DMS153 treated with DMSO at 0.1 percent for 48 hours (cell line): ENCODE measurements at regions not wholly inside any gene's neighbourhood (a gene's known extent, or its start where the extent isn't known, plus 50 kb on each side); places are given as distances from the start of the nearest gene placed in this dataset.
"Not testable (repeated sequence)": the region's sequence is repeated elsewhere in the genome, so short reads cannot be mapped to it uniquely, and the experiment has no call there.

Source experiments
- DNase-seq: peaks from one replicate; lab custom pipeline; 2025; ENCODE audit not compliant: unreplicated experiment; lab: John Stamatoyannopoulos, UW

DNA sequence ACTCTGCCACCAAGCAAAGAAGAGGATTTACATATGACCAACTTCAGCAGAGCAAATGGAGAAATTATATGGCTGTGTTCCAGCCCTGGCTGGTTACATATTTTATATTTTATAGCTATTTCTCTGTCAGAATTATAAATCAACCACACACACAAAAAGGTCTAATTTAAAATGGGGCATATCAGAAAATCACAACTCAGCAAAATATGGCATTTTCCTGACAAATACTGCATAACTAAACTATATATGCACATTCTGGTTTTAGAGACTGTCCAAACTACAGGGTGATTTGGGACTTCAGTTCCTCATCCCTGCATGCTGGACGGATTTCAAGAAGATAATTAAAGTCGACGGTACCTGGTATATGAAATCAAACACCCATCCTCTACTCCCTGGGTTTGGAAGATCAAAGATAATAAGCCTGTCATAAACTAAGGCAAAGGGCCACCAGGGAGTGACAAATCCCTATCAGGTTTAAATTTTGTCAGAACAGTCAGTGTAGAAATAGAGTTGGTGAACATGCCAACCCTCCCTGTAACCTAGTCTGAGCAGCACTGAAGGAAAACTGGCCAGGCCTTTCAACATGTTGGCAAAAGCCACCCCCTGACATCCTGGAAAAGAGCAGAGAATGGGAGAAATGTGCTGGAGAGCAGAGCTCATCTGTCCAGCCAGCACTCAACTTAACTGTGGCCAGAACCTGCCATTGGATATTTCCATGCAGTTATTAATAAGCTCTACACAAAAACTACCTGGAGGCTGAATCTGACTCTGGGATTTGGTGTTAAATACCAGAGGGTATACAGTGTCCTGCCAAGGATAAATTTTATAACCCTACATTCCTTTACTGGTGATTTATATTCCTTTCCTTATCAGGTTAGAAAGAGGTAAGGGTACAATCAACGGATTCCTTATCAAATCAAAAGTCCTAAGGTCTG, 235.7 kb downstream of the ENC1 start:
- no peak for DNase-seq

DNA sequence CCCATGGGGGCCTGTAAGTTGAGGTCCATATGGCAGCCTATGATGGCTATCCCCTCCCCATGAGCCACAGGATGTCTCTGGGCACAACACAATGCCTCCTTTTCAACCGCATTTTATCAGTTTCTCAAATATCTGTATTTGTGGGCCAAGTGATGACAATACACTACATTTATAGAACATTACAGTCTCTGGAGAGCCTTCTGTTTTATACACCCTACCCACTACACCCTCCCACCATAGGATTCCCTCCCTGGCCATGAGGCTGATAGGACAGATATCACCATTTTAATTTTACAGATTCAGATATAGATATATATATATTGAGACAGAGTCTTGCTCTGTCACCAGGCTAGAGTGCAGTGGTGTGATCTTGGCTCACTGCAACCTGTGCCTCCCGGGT, 236.8 kb downstream of the ENC1 start:
- DNase-seq, result no peak

DNA sequence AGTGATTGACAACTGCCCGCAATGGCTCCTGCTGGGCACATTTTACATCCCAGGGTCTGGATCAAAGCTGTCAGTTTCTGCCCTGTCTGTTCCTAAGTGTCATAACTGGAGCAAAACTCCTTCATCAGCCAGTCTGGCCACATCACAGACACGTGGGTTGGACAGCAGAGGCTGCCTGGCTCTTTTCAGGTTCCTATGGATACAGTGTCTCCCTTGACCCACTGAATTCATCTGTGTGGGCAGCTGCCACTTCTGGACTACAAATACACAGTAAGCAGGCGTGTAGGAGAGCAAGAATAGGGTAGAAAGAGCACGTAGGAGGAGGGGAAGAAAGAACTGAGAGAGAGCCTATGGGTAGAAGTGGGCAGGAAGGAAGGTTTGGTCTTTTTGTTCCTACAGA, 238.0 kb downstream of the ENC1 start:
- no peak for DNase-seq

DNA sequence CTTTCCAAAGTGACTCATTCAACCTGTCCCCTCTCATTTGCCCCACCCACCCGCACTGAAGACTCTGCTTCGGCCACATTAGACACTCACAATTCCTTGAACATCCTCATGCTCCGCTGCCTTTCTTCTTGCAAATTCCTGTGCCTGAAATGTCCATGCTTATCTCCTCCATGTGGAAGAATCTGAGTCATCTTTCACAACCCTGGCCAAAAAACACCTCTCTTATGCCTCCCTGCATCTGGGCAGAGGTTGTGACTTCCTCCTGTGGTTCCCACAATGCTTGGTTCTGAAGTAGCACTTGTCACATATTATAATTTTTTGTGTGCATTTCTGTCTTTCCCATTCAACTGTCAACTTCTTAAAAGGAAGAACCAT, 238.6 kb downstream of the ENC1 start:
- no peak for DNase-seq

DNA sequence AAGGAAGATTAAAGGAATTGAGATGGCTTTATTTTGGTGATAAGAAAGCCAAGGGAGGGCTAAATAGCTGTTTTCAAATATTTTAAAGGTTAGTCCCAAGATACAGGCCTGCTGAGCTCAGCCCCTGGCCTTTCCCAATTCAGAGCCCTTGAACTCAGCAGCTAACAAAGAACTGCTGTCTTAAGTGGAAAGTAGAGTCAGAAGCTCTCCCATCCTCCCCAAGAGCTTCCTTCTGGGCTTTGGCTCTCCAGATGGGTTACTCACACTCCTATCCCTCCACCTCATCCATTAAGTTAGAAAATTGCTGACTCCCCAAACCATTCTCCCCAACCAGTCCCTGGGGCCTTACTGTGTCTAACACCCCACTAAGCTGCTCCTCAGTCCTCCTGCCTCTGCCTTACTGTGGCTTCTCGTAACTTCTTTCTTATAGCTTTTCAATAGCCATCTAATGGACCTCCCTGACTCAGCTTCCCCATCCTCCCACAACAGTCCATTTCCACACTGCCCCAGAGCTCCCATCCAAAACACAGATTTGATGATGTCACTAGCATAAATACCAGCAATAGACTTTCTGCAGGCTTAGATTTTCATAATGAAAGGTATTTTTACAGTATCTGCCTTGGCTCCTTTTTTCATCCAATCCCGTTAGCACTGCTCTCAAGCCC, 239.1 kb downstream of the ENC1 start:
- DNase-seq, result no peak

- DNase-seq, result no peak
These were observed 240.5 kb downstream of the ENC1 start for GRCh38 chr5:74400067-74400466.

- no peak for DNase-seq
These were observed 243.5 kb downstream of the ENC1 start for GRCh38 chr5:74396913-74397622.

DNA sequence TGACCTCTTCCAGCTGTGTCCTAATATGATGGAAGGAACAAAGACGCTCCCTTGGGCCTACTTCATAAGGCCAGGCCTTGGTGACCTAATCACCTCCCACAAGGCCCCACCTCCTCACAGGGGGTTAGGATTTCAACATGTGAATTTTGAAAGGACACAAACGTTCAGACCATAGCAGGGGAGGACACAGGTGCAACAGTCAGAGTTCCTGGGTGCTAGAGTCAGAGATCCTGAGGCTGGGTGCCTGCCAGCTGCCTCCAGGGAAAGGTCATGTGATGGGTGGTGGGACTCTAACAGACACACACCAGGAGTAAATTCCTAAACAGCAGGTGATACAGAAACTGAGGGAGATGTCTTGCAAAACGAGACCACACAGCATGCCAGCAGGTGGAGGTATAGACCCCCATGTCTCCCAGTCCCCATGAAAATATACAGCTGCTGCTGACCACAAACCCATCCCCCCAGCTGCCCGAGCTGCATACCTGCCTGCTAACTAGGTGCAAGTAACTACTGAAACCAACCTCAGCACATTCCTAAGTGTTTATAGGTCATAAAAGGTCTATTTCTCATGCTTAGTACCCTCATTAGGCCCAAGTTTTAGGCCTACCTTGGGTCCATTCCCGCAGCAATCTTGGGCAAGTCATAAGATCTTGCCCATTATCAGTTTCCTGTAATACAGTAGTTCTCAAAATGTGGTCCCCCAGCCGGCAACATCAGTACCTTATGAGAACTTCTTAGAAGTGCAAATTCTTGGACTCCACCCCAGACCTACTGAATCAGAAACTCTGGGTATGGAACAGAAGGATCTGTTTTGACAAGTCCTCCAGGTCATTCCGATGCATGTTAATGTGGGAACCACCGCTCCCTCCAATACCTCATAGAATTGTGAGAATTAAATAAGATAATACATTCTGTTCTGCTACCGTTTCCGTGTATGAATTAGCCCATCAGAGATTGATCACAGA, 245.3 kb downstream of the ENC1 start:
- DNase-seq, result no peak

- DNase-seq, result no peak
These were observed 246.0 kb downstream of the ENC1 start for GRCh38 chr5:74394528-74394915.

GRCh38 chr5:74393943-74394342, 246.6 kb downstream of the ENC1 start:
- DNase-seq, result no peak

- no peak for DNase-seq
These were observed 247.7 kb downstream of the ENC1 start for GRCh38 chr5:74392711-74393351.

DNA sequence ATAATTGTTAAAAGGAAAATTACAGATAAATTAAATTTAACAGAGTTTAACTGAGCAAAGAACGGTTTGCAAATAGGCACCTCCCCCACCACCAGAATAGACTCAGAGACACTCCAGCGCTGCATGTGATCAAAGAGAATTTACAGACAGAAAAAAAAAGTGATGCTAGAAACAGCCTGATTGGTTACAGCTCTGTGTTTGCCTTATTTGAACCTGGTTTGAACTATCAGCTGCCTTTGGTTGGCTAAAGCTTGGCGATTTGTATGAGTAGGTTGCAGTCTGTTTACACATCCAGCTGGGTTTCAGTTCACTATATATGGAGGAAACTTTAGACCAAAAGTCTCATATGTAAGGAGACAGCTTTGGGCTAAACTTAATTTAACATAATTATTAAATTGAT, 249.1 kb downstream of the ENC1 start:
- DNase-seq, result no peak

DNA sequence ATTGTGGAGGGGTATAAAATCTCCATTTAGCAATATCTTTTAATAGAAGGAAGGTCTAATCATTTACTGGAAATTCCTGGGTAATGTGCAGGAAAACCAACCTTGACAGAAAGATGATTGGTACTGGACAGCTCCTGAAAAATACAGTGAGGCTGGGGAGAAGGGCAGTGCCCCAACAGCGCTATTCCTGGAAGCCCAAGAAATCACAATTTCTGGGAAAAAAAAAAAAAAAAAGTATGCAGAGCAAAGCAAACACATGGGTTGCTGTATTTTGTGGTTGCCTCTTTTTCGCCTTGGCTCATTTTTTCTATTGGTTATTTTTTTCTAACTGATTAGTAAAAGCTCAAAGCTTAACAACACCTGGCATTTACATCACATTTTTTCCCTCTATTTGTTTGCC, 249.7 kb downstream of the ENC1 start:
- DNase-seq, result no peak

DNA sequence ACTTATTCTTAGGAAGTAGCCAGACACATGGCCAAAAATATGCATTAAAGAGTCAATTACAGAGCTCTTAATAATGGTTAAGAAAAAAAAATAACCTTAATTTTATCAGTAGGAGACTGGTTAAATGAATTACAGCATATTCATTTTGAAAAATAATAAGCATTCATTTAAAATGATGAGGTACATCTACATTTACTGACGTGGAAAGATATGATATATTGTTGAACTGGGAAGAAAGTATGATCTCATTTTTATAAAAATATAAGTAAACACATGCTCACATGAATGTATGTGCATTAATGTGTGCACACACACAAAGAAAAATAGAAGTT, 250.3 kb downstream of the ENC1 start:
- no peak for DNase-seq

GRCh38 chr5:74389531-74390305, 250.8 kb downstream of the ENC1 start:
- no peak for DNase-seq

GRCh38 chr5:74388411-74388810, 252.1 kb downstream of the ENC1 start:
- DNase-seq, result not testable (repeated sequence)

GRCh38 chr5:74386571-74387334, 253.8 kb downstream of the ENC1 start:
- DNase-seq, result no peak

GRCh38 chr5:74384851-74385250, 255.7 kb downstream of the ENC1 start:
- DNase-seq, result no peak
